Activated B cell treated with CpG ODN at 0.5 μM for 24 hours (primary cell): ENCODE measurements at regions not wholly inside any gene's neighbourhood (a gene's known extent, or its start where the extent isn't known, plus 50 kb on each side); places are given as distances from the start of the nearest gene placed in this dataset.
"Not testable (repeated sequence)": the region's sequence is repeated elsewhere in the genome, so short reads cannot be mapped to it uniquely, and the experiment has no call there.

Experiments used
- ATAC-seq: fragments of 200-7000 bp; cut with Tn5 transposase; one replicate; pipeline ENCODE4 v1.10.0; 2021; ENCODE audit warnings: low read depth, mild to moderate bottlenecking, moderate library complexity
- CTCF ChIA-PET: fragments of 350-600 bp; sonication (Branson Sonifier 250); formaldehyde crosslinking; loops from one replicate; lab custom pipeline; 2021; ENCODE audit warnings: antibody characterized with exemption; lab: Charles Lee
- POLR2A ChIA-PET: fragments of 350-600 bp; sonication (Branson Sonifier 250); formaldehyde crosslinking; loops from one replicate; lab custom pipeline; 2021; ENCODE audit warnings: antibody characterized with exemption; lab: Charles Lee
- DNase-seq: peaks from one replicate; pipeline ENCODE4 v3.0.0; 2022
- H3K27ac Mint-ChIP-seq: one replicate; pipeline ENCODE4 v1.8.0; 2020; ENCODE audit warnings: mixed read lengths
- H3K27me3 Mint-ChIP-seq: one replicate; pipeline ENCODE4 v1.8.0; 2021; ENCODE audit warnings: mixed read lengths
- H3K36me3 Mint-ChIP-seq: one replicate; pipeline ENCODE4 v1.8.0; 2021; ENCODE audit warnings: low read depth, mixed read lengths
- H3K4me1 Mint-ChIP-seq: one replicate; pipeline ENCODE4 v1.8.0; 2021; ENCODE audit warnings: mixed read lengths
- H3K4me3 Mint-ChIP-seq: one replicate; pipeline ENCODE4 v1.8.0; 2020; ENCODE audit warnings: mild to moderate bottlenecking, mixed read lengths
- H3K9me3 Mint-ChIP-seq: one replicate; pipeline ENCODE4 v1.8.0; 2020; ENCODE audit warnings: mixed read lengths
- intact Hi-C: fragments of 100-400 bp; cut with micrococcal nuclease; formaldehyde crosslinking; loops from one replicate; pipeline ENCODE4 v1.15.1; 2024
- TF ChIP-seq, protein P1 (sequence below): fragments of 200-600 bp; IDR thresholded peaks from one replicate; pipeline ENCODE4 v1.8.0; 2022; ENCODE audit warnings: antibody characterized with exemption, mild to moderate bottlenecking

- no peak for ATAC-seq
- TF ChIP-seq, protein P1, sequence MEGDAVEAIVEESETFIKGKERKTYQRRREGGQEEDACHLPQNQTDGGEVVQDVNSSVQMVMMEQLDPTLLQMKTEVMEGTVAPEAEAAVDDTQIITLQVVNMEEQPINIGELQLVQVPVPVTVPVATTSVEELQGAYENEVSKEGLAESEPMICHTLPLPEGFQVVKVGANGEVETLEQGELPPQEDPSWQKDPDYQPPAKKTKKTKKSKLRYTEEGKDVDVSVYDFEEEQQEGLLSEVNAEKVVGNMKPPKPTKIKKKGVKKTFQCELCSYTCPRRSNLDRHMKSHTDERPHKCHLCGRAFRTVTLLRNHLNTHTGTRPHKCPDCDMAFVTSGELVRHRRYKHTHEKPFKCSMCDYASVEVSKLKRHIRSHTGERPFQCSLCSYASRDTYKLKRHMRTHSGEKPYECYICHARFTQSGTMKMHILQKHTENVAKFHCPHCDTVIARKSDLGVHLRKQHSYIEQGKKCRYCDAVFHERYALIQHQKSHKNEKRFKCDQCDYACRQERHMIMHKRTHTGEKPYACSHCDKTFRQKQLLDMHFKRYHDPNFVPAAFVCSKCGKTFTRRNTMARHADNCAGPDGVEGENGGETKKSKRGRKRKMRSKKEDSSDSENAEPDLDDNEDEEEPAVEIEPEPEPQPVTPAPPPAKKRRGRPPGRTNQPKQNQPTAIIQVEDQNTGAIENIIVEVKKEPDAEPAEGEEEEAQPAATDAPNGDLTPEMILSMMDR: no peak
- Mint-ChIP-seq H3K36me3 (no peaks in the 10 kb centered on the region), H3K4me3 (no peak overlapping the region), H3K4me1 (no peaks in the 10 kb centered on the region), H3K27ac (no peak overlapping the region), H3K27me3 (no peaks in the 10 kb centered on the region), H3K9me3 (no peaks in the 10 kb centered on the region)
- CTCF ChIA-PET: no interaction called here
- intact Hi-C loops: no loop called here
- POLR2A ChIA-PET: no interaction called here
- no peak for DNase-seq
Measured at GRCh38 chr5:167855818-167856217, 435.6 kb upstream of the WWC1 start.

DNA sequence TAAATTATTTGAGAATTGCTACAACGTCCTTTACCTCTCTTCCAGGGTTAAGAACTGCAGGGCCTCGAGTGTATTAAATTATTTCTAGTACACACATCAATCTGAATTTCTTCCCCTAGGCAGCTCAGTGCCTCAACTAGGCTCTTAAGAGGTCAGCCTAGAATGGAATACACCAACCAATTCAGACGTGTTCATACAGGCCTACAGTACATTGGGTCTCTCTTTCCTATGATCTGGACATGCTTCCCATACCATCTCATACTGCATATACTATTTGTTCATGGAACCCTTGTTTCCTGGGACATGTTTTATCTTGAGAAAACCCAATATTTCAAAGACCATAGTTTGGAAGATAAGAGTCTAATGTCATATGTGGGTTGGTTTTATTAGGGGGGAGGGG, 434.1 kb upstream of the WWC1 start:
- no peaks in the 10 kb centered on the region for H3K4me1 Mint-ChIP-seq
- DNase-seq: no peak
- intact Hi-C loops: no loop called here
- H3K27ac Mint-ChIP-seq: no peak overlapping the region
- ChIA-PET POLR2A (no interaction called here), CTCF (no interaction called here)
- no peak overlapping the region for H3K4me3 Mint-ChIP-seq
- ATAC-seq: no peak
- H3K27me3 Mint-ChIP-seq: no peaks in the 10 kb centered on the region
- no peaks in the 10 kb centered on the region for H3K36me3 Mint-ChIP-seq
- peaks cover 3% of the 10 kb centered on the region for H3K9me3 Mint-ChIP-seq
- TF ChIP-seq, protein P1: no peak

GRCh38 chr5:167858186-167858855, 433.1 kb upstream of the WWC1 start:
- H3K4me3 Mint-ChIP-seq, intact Hi-C loops, ATAC-seq, DNase-seq, CTCF ChIA-PET, H3K4me1 Mint-ChIP-seq, H3K27me3 Mint-ChIP-seq, POLR2A ChIA-PET, H3K9me3 Mint-ChIP-seq, H3K36me3 Mint-ChIP-seq, H3K27ac Mint-ChIP-seq: not testable (repeated sequence)

DNA sequence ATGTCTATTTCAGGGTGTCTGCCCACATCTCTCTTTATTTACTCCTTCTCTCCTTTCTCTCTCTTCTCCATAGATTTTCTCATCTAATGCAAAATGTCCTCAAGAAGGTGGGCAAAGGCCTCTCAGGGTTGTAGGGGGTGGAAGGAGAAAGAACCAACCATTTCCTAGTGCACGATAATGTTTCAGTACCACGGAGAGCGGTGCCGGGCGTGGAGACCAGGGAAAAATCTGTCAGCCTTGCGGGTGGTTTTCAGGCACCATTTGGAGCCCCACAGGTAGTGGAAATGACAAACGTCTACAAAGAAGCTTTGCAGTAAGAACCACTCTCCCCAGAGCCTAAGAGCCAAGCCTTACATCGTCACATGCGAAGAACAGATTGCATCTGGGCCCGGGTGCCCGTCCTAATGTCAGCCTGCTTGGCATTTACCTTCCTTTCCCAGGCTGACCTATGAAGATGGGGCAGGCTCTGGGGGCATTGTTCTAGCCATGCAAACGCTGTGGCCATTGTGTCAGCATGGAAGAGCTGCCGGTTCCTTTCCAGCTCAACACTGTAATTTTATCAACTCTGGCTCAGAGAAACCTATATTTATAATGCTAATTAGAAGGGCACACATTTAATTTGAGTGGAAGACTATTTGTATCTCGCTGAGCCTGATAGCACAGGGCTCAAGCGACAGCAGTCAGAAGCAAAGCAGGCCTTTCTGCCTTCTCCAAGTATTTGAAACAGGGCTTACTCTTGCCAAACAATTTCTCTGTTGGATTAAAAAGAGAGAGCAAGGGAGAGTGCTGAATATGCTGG, 430.1 kb upstream of the WWC1 start:
- POLR2A ChIA-PET: no interaction called here
- H3K36me3 Mint-ChIP-seq: no peaks in the 10 kb centered on the region
- CTCF ChIA-PET: no interaction called here
- intact Hi-C loops: no loop called here
- H3K27ac Mint-ChIP-seq: no peak overlapping the region
- ATAC-seq (no peak), DNase-seq (no peak)
- no peaks in the 10 kb centered on the region for H3K27me3 Mint-ChIP-seq
- TF ChIP-seq, protein P1: no peak
- no peaks in the 10 kb centered on the region for H3K4me1 Mint-ChIP-seq
- peaks cover 5% of the 10 kb centered on the region for H3K9me3 Mint-ChIP-seq
- no peak overlapping the region for H3K4me3 Mint-ChIP-seq

- no peak overlapping the region for H3K27ac Mint-ChIP-seq
- TF ChIP-seq, protein P1: no peak
- H3K4me1 Mint-ChIP-seq: no peaks in the 10 kb centered on the region
- no peak for ATAC-seq
- intact Hi-C loops: no loop called here
- H3K9me3 Mint-ChIP-seq: peaks cover 8% of the 10 kb centered on the region
- no peaks in the 10 kb centered on the region for H3K27me3 Mint-ChIP-seq
- DNase-seq: no peak
- CTCF ChIA-PET: no interaction called here
- no peak overlapping the region for H3K4me3 Mint-ChIP-seq
- no peaks in the 10 kb centered on the region for H3K36me3 Mint-ChIP-seq
- POLR2A ChIA-PET: no interaction called here
Measured at GRCh38 chr5:167861928-167862426, 429.5 kb upstream of the WWC1 start.
